ENCODE measurements at regions not wholly inside any gene's neighbourhood (a gene's known extent, or its start where the extent isn't known, plus 50 kb on each side); places are given as distances from the start of the nearest gene placed in this dataset.
"Not testable (repeated sequence)": the region's sequence is repeated elsewhere in the genome, so short reads cannot be mapped to it uniquely, and the experiment has no call there.

- no peak for DNase-seq
These were observed 406.6 kb upstream of the LARGE1 start for GRCh38 chr22:34326901-34327300.

GRCh38 chr22:34330432-34330831 is 410.2 kb upstream of the LARGE1 start:
- no peak for DNase-seq

GRCh38 chr22:34333285-34333684 is 413.0 kb upstream of the LARGE1 start:
- no peak for DNase-seq

GRCh38 chr22:34334893-34335292 is 414.6 kb upstream of the LARGE1 start:
- no peak for DNase-seq

- no peak for DNase-seq
These were observed 424.4 kb upstream of the LARGE1 start for GRCh38 chr22:34344702-34345101.

- no peak for DNase-seq
These were observed 434.0 kb upstream of the LARGE1 start for GRCh38 chr22:34354071-34354817.

GRCh38 chr22:34356481-34356880 is 436.2 kb upstream of the LARGE1 start:
- DNase-seq: no peak

- no peak for DNase-seq
These were observed 450.4 kb upstream of the LARGE1 start for GRCh38 chr22:34370711-34371110.

GRCh38 chr22:34379825-34380224 is 459.5 kb upstream of the LARGE1 start:
- no peak for DNase-seq

GRCh38 chr22:34380532-34380931 is 460.3 kb upstream of the LARGE1 start:
- no peak for DNase-seq

GRCh38 chr22:34390400-34390799 is 470.1 kb upstream of the LARGE1 start:
- no peak for DNase-seq

- no peak for DNase-seq
These were observed 475.1 kb upstream of the LARGE1 start for GRCh38 chr22:34395370-34395769.

GRCh38 chr22:34403667-34404066 is 483.4 kb upstream of the LARGE1 start:
- DNase-seq: no peak

GRCh38 chr22:34410111-34410510 is 489.8 kb upstream of the LARGE1 start:
- no peak for DNase-seq

- peak; percentile 83 for DNase-seq
These were observed 494.5 kb upstream of the LARGE1 start for GRCh38 chr22:34414467-34415440.

GRCh38 chr22:34416022-34416860 is 496.0 kb upstream of the LARGE1 start:
- no peak for DNase-seq

- DNase-seq: not testable (repeated sequence)
These were observed 502.7 kb upstream of the LARGE1 start for GRCh38 chr22:34422948-34423347.

- DNase-seq: no peak
These were observed 507.2 kb upstream of the LARGE1 start for GRCh38 chr22:34427436-34427835.

- DNase-seq: no peak
These were observed 507.6 kb upstream of the LARGE1 start for GRCh38 chr22:34427841-34428240.

GRCh38 chr22:34429314-34429713 is 509.0 kb upstream of the LARGE1 start:
- DNase-seq: no peak

GRCh38 chr22:34430386-34430785 is 510.1 kb upstream of the LARGE1 start:
- no peak for DNase-seq

GRCh38 chr22:34434371-34434770 is 514.1 kb upstream of the LARGE1 start:
- DNase-seq: no peak

GRCh38 chr22:34437140-34437539 is 516.9 kb upstream of the LARGE1 start:
- DNase-seq: no peak

Measured in right hindlimb (tissue), 1 donor.